GM12892 (cell line): ENCODE measurements at regions not wholly inside any gene's neighbourhood (a gene's known extent, or its start where the extent isn't known, plus 50 kb on each side); places are given as distances from the start of the nearest gene placed in this dataset.

Experiments used
- POLR2A ChIP-seq: IDR thresholded peaks from 2 replicates; pipeline ENCODE4 v1.6.1; 2011; ENCODE audit warnings: low read depth, low read length, control low read depth
- POLR2AphosphoS5 ChIP-seq: IDR thresholded peaks from 2 replicates; pipeline ENCODE4 v1.6.1; 2011; ENCODE audit warnings: low read depth, low read length, control low read depth

DNA sequence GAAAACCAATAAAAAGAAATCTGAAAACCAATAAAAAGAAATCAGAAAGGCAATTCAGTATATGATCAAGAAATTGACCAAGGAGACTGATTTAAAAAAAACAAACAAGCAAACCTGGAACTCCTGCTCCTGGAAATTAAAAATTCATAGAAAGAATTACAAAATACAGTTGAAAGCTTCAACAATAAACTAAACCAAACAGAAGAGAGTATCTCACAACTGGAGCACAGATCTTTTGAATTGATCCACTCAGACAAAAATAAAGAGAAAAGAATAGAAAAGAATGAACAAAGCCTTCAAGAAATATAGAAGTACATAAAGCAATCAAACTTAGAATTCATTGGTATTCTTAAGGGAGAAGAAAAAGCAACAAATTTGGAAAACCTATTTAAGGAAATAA is 271.4 kb downstream of the MBNL1 start:
- TF ChIP-seq POLR2A (no peak), POLR2AphosphoS5 (no peak)
